RWPE1 (cell line): ENCODE measurements at regions not wholly inside any gene's neighbourhood (a gene's known extent, or its start where the extent isn't known, plus 50 kb on each side); places are given as distances from the start of the nearest gene placed in this dataset.

ENCODE experiments used
- CTCF ChIA-PET: fragments of 350-600 bp; sonication (Branson Sonifier 250); formaldehyde crosslinking; extraction: SDS; loops from one replicate; lab custom pipeline; 2021; lab: Yijun Ruan, JAX
- POLR2A ChIA-PET: fragments of 400-600 bp; formaldehyde crosslinking; extraction: SDS; loops from one replicate; lab custom pipeline; 2020; ENCODE audit warnings: antibody characterized with exemption; ENCODE audit not compliant: low non-redundant PET; lab: Yijun Ruan, JAX
- DNase-seq: peaks from one replicate; pipeline ENCODE4 v3.0.0; 2012; ENCODE audit warnings: low spot score
- H3K27ac ChIP-seq: fragments of 450-650 bp; 2 replicates; pipeline ENCODE4 v1.5.1; 2017
- TF ChIP-seq, protein P1 (sequence below): fragments of 450-650 bp; conservative IDR thresholded peaks from 2 replicates; pipeline ENCODE4 v1.5.1; 2017; ENCODE audit warnings: low read depth, mild to moderate bottlenecking

DNA sequence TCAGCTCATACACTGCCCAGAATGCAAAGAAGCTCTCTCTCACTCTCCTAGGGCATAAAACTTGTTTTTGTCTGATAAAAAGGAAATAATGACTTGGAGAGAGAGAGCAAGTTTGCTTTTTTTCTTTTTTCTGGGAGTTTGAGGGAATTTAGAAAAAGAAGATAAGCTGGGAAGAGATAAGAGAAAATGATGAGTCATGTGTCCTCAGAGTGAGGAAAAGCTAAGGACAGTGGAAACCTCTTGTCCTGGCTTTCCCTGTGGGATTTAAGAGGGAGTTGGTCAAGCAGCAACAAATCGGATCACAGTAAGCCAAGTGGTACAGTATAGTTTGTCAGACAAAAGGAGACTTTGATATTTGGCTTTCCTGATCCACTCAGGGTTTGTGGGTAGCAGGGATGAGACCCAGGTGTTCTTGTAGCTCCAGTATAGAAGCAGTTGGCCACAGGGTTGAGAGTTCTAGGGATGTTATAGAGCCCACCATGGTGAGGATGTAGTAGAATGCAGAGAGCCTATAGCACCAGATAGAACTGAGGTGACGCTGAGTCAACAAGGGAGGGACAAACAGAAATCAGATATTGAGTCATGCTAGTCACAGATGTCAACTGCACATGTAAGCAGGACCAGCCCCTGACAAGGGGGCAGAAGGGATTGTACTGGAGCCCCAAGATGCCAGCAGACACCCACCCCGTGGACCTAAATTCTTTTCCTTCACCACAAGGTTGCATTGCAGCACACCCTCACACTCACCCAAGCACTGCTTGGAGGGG, 219.3 kb upstream of the TAC1 start:
- CTCF ChIA-PET, result interaction anchor here (0.6 to 0.7 kb wide), 2 partner anchors 174 to 375 kb away, joined by 3 to 4 read pairs; no protein-coding TSS in a partner anchor
- no peak for DNase-seq
- H3K27ac ChIP-seq, result no peak overlapping the region
- TF ChIP-seq, protein P1, sequence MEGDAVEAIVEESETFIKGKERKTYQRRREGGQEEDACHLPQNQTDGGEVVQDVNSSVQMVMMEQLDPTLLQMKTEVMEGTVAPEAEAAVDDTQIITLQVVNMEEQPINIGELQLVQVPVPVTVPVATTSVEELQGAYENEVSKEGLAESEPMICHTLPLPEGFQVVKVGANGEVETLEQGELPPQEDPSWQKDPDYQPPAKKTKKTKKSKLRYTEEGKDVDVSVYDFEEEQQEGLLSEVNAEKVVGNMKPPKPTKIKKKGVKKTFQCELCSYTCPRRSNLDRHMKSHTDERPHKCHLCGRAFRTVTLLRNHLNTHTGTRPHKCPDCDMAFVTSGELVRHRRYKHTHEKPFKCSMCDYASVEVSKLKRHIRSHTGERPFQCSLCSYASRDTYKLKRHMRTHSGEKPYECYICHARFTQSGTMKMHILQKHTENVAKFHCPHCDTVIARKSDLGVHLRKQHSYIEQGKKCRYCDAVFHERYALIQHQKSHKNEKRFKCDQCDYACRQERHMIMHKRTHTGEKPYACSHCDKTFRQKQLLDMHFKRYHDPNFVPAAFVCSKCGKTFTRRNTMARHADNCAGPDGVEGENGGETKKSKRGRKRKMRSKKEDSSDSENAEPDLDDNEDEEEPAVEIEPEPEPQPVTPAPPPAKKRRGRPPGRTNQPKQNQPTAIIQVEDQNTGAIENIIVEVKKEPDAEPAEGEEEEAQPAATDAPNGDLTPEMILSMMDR, result no peak
- POLR2A ChIA-PET, result no interaction called here

DNA sequence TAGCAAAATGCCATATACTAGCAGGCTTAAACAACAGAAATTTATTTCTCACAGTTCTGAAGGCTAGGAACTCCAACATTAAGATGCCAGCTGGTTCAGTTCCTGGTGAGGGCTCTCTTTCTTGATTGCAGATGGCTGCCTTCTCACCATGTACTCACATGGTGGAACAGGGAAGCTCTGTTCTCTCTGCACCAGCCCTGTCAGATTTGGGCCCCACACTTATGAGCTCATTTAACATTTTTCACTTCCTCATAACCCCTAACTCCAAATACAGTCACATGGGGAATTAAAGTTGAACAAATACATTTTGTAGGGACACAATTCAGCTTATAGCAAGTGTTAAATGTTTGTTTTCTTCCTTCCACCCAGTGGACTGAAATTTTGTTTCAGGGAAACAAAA, 218.6 kb upstream of the TAC1 start:
- TF ChIP-seq, protein P1, result no peak
- CTCF ChIA-PET, result interaction anchor here (0.6 to 0.7 kb wide), 2 partner anchors 174 to 376 kb away, joined by 3 to 4 read pairs; no protein-coding TSS in a partner anchor
- DNase-seq, result no peak
- POLR2A ChIA-PET, result no interaction called here
- H3K27ac ChIP-seq, result no peak overlapping the region

DNA sequence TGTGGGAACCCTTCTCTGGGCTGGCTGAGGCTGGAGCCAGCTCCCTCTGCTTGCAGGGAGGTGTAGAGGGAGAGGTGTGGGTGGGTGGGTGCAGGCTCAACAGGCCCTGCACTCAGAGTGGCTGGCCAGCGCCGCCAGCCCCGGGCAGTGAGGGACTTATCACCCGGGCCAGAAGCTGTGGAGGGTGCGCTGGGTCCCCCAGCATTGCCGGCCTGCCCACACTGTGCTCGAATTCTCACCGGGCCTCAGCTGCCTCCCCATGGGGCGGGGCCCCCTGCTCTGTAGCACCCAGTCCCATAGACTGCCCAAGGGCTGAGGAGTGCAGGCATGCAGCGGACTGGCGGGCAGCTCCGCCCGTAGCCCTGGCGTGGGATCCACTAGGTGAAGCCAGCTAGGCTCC, 190.7 kb upstream of the TAC1 start:
- no peak for DNase-seq
- no peak overlapping the region for H3K27ac ChIP-seq
- ChIA-PET CTCF (no interaction called here), POLR2A (no interaction called here)
- TF ChIP-seq, protein P1, result no peak

DNA sequence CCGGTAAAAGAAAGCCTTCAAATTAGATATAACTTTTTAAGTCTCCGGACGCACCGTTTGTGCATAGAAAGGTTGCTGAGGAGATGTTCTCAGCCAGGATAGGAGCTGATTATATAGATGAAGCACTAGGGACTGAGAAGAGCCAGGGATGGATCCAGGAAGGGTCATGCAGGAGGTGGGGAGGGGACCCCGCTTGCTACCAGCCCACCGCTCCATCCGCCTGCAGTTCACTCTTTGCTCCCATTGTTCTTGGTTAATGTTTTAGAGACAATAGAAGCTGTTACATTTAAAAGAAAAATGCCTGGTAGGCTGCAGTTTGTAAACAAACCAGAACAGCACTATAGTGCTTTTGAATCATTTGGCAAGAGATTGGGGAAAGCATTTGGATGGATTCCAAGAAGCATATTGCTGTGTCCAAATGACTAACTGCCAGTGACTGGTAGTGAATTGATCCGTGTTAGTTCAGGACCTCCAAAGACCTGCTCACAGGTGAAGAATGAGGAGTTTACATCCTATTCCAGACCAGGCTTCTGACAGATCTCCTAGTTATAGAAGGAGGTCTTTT, 175.9 kb upstream of the TAC1 start:
- ChIA-PET POLR2A (no interaction called here), CTCF (no interaction called here)
- peak; percentile 8 for DNase-seq
- H3K27ac ChIP-seq, result no peak overlapping the region
- TF ChIP-seq, protein P1, result no peak

DNA sequence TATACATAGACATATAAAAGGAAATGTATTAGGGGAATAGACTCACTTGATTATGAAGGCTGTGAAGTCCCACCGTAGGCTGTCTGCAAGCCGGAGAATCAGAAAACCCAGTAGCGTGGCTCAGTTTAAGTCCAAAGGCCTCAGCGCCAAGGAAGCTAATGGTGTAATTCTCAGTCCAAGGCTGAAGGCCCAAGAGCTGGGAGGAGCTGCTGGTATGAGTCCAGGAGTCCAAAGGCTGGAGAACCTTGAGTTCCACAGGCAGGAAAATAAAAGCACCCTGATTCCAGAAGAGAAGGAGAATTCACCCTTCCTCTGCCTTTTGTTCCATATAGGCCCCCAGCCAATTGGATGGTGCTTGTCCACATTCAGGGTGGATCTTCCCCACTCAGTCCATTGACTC, 166.2 kb upstream of the TAC1 start:
- TF ChIP-seq, protein P1, result no peak
- H3K27ac ChIP-seq, result no peak overlapping the region
- CTCF ChIA-PET, result no interaction called here
- DNase-seq, result no peak
- POLR2A ChIA-PET, result no interaction called here

DNA sequence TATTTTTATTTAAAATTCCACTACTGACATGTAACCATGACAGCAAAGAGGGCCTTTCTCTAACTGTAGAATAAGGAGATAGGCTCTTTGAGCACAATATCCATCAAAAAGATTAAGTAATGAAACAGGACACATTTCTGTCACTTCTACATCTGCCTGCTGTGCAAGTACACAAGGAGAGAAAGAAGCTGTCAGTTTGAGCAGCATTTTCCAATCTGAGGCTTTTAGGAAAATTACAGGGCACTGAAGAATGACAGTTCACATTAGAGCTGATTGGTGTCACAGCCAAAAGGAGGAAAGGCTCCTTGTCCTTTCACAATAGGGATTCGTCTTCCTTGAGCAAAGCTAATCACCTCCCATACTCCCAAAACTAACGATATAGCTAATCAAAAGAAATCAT, 158.8 kb upstream of the TAC1 start:
- CTCF ChIA-PET, result no interaction called here
- POLR2A ChIA-PET, result no interaction called here

More for the DNA sequence above, 158.8 kb upstream of the TAC1 start:
- TF ChIP-seq, protein P1, result no peak
- H3K27ac ChIP-seq, result no peak overlapping the region
- DNase-seq, result no peak
